Activated CD4-positive, alpha-beta T cell treated with anti-CD3 and anti-CD28 coated beads, Interleukin-2, amount 50 U/mL, for 4 hours (primary cell): ENCODE measurements at regions not wholly inside any gene's neighbourhood (a gene's known extent, or its start where the extent isn't known, plus 50 kb on each side); places are given as distances from the start of the nearest gene placed in this dataset.
"Not testable (repeated sequence)": the region's sequence is repeated elsewhere in the genome, so short reads cannot be mapped to it uniquely, and the experiment has no call there.

Source experiments
- DNase-seq, 2 experiments: peaks; one replicate each; pipeline ENCODE4 v3.0.0-alpha.2; 2020

DNA sequence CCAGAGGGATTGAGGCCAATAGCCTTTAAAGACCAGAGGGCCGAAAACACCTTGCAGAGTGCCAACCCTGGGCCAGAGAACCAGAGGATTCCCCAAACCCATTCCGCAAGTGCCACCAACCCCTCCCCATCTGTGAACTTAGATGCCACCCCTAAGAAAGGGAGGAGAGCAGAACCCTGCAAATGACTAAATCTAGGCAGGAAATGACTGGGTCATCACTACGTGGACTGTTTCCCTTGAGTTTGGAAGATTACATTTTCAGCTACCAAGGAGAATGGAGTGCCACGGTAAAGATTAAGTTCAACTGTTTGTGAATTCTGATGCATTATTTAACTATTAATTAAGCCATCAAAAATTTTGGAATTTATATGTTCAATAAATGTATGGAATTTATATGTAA, 142.8 kb downstream of the ENC1 start:
- no peak for DNase-seq

DNA sequence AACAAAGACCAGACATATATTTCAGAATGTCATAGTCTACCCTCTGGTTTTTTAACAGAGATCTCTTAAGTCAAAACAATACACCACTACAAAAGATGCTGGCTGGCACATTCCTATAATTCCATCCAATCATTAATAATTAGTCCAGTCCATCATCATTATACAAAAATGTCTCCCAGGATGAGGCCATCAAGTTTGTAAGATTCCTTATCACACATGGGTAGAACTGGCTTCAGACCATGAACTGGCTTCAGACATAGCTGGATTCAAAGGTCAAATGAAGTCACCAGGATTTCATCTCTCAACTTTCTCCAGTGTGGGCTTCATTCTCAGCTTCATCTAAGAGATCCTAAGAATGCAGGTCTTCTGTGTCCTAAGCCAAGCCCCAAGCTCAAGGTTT, 147.1 kb downstream of the ENC1 start:
- DNase-seq, result no peak

DNA sequence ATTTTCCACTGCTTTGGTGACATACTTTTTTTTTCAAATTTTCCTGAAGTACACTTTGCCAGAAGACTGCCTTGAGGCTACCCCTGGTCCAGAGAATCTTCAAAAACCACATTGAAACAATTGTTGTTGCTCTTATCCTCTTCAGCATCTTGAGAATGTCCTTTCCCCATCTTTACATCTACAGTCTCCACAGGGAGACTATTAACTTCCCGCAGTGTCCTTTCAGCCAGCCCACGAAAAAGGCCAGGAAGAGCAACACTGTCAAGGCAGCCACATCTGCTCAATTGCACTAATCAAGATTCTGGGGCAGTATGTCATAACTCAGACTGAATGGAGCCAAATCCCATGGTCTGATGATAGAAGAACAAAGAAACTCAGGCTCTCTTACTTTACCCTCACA, 148.3 kb downstream of the ENC1 start:
- DNase-seq, result no peak

DNA sequence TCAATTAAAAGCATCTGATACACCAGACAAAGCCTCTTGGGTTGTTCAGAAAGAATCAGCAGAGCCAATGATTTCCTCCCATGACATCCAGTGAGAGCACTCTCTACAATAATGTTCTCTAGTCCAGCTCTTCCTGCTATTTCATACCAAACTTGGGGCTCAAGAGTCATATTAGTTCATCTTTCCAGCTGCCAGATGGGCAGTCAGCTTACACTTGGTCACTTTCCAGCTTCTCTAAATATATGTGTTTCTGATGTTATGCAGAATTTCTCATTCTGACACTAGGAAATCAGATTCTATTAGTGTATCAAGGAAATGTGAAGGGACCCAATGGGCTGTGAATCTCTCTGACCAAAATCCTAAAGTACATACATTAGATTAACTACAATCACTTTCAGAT, 148.9 kb downstream of the ENC1 start:
- DNase-seq, result no peak

DNA sequence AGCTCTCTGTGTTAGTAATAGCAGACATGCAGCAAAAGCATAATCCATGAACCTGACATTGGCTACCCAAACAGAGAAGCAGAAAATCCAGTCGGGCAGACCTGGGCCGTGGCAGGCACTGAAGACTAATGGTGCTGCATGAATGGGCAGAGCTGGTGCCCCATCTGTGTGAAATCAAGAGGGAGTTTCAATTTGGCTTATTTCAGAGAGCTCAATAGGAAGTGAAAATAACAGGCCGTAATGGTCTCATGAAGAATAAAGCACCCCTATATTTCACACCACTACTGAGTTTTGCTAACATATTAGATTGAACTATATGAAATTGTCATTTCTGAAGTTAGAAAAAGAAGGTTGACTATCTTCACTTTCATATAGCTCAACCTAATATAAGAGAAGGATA, 149.7 kb downstream of the ENC1 start:
- no peak for DNase-seq

DNA sequence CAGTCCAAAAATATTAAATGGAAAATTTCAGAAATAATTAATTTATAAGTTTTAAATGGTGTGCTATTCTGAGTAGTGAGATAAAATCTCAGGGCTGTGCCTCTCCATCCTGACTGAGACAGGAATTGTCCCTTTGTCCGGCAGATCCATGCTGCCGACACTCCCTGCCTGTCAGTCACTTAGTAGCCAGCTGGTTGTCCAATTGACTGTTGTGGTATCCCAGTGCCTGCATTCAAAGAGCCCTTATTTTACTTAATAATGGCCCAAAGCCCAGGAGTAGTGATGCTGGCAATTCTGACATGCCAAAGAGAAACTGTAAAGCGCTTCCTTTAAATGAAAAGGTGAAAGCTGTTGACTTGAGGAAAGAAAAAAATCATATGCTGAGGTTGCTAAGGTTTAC, 157.5 kb downstream of the ENC1 start:
- DNase-seq, result no peak

DNA sequence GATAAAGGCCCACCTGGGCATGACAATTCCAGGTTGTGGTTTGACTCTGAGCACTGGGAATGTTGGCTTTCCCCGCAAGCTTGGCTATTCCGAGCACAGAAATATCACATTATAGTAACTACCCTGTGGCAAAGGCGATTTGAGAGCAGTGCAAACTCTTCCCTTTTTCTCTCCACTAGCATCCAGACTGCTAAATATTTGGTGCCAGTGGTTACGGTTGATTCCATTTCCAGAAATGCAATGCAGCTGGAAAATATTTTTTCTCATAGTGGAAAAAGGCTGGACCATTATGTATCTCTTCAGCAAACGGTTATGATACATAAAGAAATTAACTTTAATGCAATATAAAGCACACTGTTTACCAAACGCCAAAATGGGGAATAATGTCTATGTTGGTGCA, 158.0 kb downstream of the ENC1 start:
- DNase-seq, result no peak

DNA sequence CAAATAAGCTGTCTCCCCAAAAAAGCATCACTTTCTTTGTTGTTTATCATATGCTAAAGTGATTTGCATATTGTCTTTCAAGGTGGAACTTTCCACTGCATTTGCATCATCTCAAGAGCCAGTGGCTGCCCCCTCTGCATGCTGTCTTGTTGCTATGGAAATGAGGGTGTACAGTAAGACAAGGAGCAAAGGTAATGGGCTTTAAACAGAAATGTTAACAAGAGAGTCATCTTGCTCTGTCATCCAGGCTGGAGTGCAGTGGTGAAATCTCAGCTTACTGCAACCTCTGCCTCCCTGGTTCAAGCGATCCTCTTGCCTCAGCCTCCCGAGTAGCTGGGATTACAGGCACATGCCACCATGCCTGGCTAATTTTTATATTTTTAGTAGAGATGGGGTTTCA, 159.2 kb downstream of the ENC1 start:
- DNase-seq, result not testable (repeated sequence)

DNA sequence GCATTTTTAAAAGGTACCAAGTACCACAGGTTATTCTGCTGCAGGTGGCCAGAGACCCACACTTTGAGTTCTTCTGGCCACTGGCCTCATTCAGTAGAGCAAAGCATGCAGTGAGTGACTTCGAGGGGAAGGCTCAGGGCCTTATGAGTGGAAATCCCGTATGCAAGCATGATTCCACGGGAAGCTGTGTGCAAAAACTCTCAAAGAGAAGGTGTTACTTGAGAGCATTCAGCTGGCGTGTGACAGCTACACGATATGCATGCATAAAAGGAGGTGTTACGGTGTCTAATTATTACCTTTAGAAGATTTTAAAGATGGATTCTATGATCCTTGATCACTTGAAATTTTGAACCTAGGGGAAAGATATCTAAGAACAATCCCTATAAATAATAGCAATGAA, 160.3 kb downstream of the ENC1 start:
- no peak for DNase-seq

DNA sequence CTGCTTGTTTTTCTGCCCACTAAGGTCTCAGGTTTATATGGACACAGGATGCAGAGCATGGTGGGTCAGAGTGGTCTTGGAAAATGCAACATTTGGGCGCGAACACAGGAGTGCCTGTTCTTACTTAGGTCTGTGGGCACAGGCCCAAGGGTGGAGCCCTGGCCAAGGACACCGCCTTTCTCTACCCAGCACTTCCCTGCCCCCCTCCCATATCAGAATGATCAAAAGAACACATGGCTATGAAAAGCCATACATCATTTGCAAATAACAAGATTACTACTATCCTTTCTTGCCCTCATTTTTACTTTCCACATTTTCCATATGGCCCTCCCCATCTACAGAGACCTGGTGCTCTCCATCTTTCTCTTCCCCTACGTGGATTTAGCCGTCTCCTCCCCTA, 162.2 kb downstream of the ENC1 start:
- no peak for DNase-seq

DNA sequence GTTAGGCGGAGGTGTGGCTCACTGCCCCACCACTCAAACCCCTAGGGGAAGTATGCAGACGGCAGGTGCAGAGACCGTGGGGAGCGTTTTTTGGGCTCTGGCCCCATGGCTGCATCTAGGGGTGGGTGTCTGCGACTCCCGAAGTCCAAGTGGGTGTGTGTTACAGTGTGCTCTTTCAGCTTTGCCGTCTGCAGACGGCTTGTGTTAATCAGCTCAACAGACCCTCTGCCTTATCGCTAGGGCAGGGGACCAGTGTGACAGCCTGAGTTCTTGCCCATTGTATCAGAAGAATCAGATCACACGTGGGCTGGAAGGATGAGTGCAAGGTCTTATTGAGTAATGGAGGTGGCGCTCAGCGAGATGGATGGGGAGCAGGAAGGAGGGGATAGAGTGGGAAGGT, 162.8 kb downstream of the ENC1 start:
- DNase-seq, result no peak

DNA sequence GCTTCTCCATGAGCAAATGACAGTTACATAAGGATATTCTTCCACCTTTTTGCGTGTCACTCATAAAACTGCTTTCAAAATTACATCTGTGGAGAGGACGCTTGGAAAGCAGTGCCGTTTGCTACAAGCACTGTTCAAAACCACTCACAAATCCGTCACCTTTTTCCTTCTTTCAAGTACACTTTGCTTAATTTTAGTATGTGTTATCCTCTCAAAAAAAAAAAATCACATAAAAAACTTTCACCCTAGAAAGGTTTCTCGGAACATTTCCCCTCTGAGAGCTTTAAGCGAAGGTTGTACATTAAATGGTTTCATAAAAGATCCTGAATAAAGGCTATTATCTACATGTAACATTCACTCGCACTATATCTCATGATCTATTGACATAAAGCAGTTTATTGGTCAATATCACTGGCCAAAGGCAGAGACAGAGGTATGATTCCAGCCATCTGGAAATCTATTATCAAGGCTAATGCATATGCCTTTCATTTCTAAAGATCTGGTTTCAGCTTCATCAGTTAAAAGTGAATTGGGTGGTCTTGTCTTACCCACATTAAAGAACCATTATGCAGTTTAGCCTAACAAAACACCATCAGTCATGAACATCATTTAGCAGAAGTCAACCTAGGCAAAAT, 163.6 kb downstream of the ENC1 start:
- DNase-seq, result no peak

DNA sequence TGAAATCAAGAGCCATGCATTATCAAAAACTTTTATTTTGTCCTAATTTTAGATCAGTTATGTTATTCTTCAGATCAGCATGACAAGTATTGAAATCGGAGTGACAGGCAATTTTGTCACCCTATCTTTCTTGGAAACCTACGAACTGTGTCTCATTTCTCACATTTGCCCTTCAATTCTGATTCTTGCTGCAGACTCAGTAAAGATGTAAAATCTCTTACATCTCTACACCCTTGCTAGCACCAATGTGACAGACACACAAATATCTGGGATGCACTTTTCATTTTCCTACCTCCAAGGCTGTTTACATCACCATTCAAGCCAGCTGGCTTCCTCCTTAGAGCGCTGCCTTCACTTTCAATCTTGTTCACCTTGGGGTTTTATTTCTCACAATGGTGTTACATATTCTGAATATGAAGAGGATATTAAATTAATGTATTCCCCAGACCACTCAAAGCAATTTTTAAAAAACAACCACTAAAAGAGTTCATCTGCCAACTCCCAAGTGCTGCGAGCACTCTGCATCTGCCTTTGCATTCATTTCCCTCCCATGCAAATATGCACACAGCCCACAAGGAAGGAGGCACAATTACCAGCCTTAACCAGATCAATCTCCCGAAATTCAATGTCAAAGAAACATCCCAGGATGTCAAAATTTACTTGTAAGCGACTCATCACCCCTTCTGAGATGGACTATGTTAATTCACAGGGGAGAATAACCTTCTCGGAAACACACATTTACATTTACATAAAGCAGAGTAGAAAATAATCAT, 164.3 kb downstream of the ENC1 start:
- no peak for DNase-seq

DNA sequence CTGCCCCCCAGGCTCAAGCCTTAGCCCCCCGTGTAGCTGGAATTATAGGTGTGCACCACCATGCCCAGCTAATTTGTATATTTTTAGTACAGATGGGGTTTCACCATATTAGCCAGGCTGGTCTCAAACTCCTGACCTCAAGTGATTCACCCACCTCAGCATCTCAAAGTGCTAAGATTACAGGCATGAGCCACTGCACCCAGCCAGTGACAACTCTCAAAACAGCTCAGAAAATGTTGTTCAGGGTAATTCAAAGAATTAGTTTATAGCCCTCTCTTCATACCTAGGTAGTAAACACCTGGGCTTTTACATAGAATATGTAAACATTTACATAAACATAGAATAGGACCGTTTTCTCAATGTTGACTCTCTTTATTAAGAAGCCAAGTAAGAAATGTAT, 168.7 kb downstream of the ENC1 start:
- DNase-seq, result no peak

DNA sequence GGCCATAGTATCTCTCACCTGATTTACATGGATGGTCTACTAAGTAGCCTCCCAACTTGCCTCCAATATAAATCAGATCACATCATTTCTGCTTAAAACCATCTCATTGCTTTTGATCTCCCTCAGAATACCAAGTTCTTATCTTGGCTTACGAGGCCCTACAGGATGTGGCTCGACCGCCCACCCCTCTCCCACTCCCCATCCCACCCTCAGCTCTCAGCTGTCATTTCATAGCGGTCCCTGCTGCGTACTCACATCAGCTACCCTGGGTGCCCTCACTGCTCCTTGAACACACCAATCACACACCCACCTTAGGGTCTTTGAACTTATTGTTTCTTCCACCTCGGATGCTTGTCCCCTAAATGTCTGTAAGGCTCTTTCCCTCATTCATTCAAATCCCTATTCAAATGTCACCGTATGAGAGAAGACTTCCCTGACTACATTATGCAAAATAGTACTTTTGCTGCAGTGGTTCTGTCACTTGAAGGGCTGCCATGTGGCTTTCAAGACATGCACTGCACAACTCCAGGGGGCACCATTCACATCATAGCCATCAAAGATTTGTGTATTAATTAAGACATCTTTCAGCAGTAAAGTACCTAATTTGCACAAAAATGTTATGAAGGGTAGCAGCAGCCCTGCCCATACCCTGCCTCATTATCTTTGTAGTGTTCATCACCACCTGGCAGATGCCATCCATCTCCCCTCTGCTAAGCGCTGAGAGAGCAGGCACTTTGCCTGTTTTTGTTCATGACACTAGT, 171.1 kb downstream of the ENC1 start:
- no peak for DNase-seq

DNA sequence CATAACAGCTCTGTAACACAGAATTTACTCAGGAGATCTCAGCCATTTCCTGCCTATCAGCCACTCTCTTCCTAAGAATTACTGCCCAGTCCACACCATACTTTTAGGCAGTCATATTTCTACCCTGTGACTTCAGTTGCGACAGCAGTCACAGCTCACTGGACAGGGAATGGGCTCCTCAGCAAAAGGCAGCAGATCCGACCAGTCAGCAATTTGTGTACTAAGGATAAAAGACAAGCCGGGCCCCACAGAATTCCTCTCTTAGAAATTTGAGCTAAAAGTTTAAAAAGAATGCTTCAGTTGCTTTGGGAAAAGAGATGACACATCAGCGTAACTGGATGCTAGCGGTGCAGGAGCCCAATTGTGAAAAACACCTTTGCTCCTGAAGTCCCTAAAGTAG, 172.1 kb downstream of the ENC1 start:
- no peak for DNase-seq

DNA sequence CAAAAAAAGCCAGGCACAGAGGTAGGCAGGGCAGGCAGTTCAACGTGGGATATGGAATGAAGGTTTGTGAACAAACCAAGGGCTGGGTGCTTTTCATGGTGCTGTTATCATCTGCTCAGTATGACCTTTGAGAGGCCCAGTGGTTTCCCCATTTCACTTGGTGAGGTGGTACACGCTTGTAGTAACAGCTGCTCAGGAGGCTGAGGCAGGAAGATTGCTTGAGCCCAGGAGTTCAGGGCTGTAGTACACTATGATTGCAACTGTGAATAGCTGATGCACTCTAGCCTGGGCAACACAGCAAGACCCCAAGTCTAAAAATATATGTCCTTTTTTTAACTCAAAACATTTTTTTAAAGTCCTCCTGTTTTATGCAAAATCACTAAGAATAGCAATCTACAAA, 174.8 kb downstream of the ENC1 start:
- no peak for DNase-seq

DNA sequence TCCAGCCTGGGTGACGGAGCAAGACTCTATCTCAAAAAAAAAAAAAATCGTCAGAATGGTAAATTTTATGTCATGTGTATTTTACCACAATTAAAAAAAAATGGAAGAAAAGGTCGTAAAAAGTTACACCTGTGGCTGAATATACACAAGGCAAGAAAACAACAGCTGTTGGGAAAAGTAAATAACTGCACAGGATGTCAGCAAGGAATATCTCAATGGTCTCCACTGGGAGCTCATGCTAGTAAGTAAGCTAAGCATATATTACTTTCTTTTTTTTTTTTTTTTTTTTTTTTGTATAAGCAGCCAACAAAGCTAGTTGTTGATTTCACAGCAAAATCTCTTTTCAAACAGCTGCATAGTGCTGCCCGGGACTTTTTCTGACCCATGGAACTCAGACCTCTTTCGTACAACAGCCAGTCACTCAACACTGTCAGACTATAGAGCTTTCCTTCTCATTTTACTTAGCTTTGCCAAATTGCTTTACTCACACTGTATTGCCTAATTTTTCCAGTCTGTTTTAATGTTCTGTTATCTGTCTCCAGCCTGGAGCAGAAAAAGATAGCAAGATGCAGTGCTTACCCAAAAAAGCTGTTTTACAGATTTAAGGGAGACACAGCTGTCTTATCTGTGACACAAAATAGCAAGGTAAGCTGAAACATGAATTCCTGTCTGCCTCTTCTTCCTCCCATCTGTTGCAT, 175.9 kb downstream of the ENC1 start:
- DNase-seq, result no peak

DNA sequence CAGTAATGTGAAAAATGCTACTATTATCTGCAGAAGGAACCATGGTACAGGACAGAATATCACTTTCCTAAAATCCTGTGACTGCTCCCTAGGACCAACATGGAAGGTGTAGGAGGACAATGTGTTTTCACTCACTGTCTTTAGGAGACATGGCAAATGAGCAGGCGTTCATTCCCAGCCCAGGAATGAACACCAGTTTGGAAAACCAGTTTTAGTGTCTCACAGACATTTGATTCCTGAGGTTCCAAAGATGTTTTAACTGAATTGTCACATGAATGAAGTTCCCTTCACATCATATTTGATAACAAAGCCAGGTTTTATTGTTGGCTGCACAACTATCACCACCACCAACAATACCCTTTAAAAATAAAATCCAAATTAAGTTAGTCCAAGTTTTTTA, 178.2 kb downstream of the ENC1 start:
- no peak for DNase-seq

DNA sequence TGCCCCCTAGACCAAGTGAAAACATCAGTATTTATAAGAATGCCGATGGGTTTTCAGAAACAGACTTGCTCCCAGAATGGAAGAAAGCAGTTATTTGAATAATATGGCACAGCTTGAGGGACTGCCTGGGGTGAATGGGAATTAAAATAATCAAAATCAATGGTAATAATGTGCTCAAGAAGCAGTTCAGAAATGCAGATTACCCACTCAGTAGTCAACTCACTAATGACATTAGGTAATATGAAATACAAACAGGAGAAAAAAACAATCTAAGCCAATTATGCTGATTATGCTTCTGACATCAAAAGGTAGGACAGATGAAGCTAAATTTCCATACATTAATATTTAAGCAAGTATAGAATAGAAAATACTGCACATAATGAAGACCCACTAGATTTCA, 179.3 kb downstream of the ENC1 start:
- DNase-seq, result no peak

DNA sequence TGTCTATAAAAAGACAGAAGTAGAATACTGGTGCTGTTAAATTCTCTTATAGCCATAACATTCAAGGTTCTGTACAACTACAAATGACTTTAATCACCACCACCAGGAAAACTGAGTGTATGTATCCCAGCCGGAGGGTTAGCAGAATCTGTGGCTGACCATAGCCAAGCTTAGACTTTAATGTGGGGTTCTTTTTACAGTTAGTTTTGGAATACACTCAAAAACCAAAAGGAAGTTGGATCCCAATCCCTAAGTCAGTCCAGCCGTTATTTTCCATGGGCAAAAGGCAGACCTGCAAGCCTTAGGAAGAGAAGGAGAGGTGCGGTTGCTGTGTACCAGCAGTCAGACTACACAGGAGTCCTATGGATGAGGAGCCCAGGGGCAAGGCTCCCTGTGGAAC, 179.8 kb downstream of the ENC1 start:
- DNase-seq, result no peak

DNA sequence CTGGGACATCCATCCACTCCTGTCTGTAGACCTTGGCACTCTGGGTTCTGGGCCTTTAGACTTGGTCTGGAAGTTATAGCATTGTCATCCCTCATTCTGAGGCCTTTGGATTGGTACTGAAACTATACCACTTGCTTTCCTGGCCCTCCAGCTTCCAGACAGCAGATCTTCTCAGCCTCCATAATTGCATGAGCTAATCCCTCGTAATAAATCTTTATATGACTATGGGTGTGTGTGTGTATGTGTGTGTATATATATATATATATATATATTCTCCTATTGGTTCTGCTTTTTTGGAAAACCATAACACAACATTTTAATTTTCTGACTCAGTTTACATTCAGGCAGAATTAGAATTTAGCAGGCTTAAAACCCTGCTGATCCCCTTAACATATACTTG, 180.5 kb downstream of the ENC1 start:
- no peak for DNase-seq

DNA sequence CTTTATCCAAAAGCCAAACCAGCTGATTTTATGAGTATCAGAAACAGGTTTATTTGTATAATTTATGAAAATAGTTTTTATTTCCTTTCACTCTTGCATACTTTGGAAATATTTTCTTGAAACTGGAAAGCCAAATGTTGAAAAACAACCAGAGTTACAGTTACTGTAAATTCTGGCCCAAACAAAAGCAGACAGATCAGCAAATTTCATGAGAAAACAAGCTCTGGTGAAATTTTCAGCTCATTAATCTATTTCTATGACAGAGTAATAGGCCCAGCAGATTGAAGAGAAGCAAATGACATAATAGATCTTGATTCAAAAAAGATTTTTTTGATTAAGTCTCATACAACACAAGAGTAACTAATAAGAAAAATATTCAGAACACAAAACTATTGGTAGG, 182.7 kb downstream of the ENC1 start:
- DNase-seq, result no peak
